CD14-positive monocyte (primary cell): ENCODE measurements at regions not wholly inside any gene's neighbourhood (a gene's known extent, or its start where the extent isn't known, plus 50 kb on each side); places are given as distances from the start of the nearest gene placed in this dataset.

Source experiments
- DNase-seq, 3 donors: peaks; one replicate each; pipeline ENCODE4 v3.0.0-alpha.2; 2011 to 2022
- H2AFZ ChIP-seq: 2 replicates; pipeline ENCODE4 v1.6.0; 2012; ENCODE audit warnings: mild to moderate bottlenecking, low read depth, low read length, inconsistent platforms; ENCODE audit not compliant: insufficient read depth, poor library complexity, severe bottlenecking
- H3K27ac ChIP-seq, 2 donors: 1 replicate in 1 of 2; 2 replicates in 1 of 2; pipeline ENCODE4 v1.5.1; 2012 to 2013; ENCODE audit warnings: low read length in 2 of 2, control low read depth in 1 of 2, inconsistent platforms in 1 of 2, low read depth in 1 of 2, mild to moderate bottlenecking in 1 of 2
- H3K27me3 ChIP-seq, 2 donors: one replicate each; pipeline versions ENCODE4 v1.6.0 to v1.6.1; 2011 to 2013; ENCODE audit warnings: low read length in 2 of 2; ENCODE audit not compliant: control insufficient read depth in 2 of 2, insufficient read depth in 2 of 2
- H3K36me3 ChIP-seq, 2 donors: replicated peaks in 1 of 2; 1 replicate in 1 of 2; 2 replicates in 1 of 2; pipeline versions ENCODE4 v1.5.1 to v1.6.1; 2012 to 2013; ENCODE audit warnings: low read length in 2 of 2, control low read depth in 1 of 2, inconsistent platforms in 1 of 2, mild to moderate bottlenecking in 1 of 2; ENCODE audit not compliant: insufficient read depth in 2 of 2, control insufficient read depth in 1 of 2
- H3K4me1 ChIP-seq, 2 donors: 1 replicate in 1 of 2; 2 replicates in 1 of 2; pipeline versions ENCODE4 v1.5.1 to v1.6.1; 2012 to 2013; ENCODE audit warnings: low read length in 2 of 2, control low read depth in 1 of 2, inconsistent platforms in 1 of 2, mild to moderate bottlenecking in 1 of 2, moderate library complexity in 1 of 2; ENCODE audit not compliant: insufficient read depth in 2 of 2, control insufficient read depth in 1 of 2
- H3K4me2 ChIP-seq: replicated peaks from 2 replicates; pipeline ENCODE3; 2012; ENCODE audit warnings: low read length, moderate library complexity, mild to moderate bottlenecking; ENCODE audit not compliant: poor library complexity, severe bottlenecking; ENCODE audit errors: extremely low read depth
- H3K4me3 ChIP-seq, 3 experiments: fragments of 200-600 bp in 1 of 3; sonication (generic) in 1 of 3; replicated peaks in 1 of 3; 1 replicate in 2 of 3; 2 replicates in 1 of 3; pipeline ENCODE4 v1.5.1; 2011 to 2013; ENCODE audit warnings: low read length in 3 of 3, mild to moderate bottlenecking in 3 of 3, control low read depth in 2 of 3, low read depth in 2 of 3, inconsistent platforms in 1 of 3, moderate library complexity in 1 of 3
- H3K79me2 ChIP-seq: 2 replicates; pipeline ENCODE4 v1.6.0; 2012; ENCODE audit warnings: mild to moderate bottlenecking, control low read depth, inconsistent platforms, low read length, moderate library complexity; ENCODE audit not compliant: insufficient read depth
- H3K9ac ChIP-seq: 2 replicates; pipeline ENCODE4 v1.6.0; 2017; ENCODE audit warnings: low read length, mild to moderate bottlenecking; ENCODE audit not compliant: insufficient read depth, poor library complexity, severe bottlenecking
- H3K9me3 ChIP-seq, 2 donors: replicated peaks in 1 of 2; 1 replicate in 1 of 2; 2 replicates in 1 of 2; pipeline versions ENCODE4 v1.5.1 to v1.6.1; 2012 to 2013; ENCODE audit warnings: low read length in 2 of 2, control low read depth in 1 of 2; ENCODE audit not compliant: control insufficient read depth in 1 of 2, insufficient read depth in 1 of 2
- H4K20me1 ChIP-seq: 2 replicates; pipeline ENCODE4 v1.6.0; 2012; ENCODE audit warnings: mild to moderate bottlenecking, low read length, control low read depth, moderate library complexity; ENCODE audit not compliant: insufficient read depth
- H3K27ac Mint-ChIP-seq, 7 donors: one replicate each; pipeline ENCODE4 v1.8.0; 2020; ENCODE audit warnings: mild to moderate bottlenecking in 7 of 7, mixed read lengths in 7 of 7, moderate library complexity in 6 of 7, inconsistent platforms in 2 of 7
- H3K27me3 Mint-ChIP-seq, 3 donors: one replicate each; pipeline ENCODE4 v1.8.0; 2021 to 2022; ENCODE audit warnings: low read depth in 3 of 3, mild to moderate bottlenecking in 3 of 3, mixed read lengths in 3 of 3, moderate library complexity in 3 of 3, inconsistent platforms in 1 of 3
- H3K36me3 Mint-ChIP-seq, 2 donors: one replicate each; pipeline ENCODE4 v1.8.0; 2020; ENCODE audit warnings: mixed read lengths in 2 of 2, inconsistent platforms in 1 of 2, mild to moderate bottlenecking in 1 of 2
- H3K4me1 Mint-ChIP-seq: one replicate; pipeline ENCODE4 v1.8.0; 2020; ENCODE audit warnings: mild to moderate bottlenecking, mixed read lengths
- H3K4me3 Mint-ChIP-seq, 2 donors: one replicate each; pipeline ENCODE4 v1.8.0; 2020; ENCODE audit warnings: mild to moderate bottlenecking in 2 of 2, mixed read lengths in 2 of 2, moderate library complexity in 1 of 2
- H3K9me3 Mint-ChIP-seq, 7 donors: one replicate each; pipeline ENCODE4 v1.8.0; 2020 to 2022; ENCODE audit warnings: mixed read lengths in 7 of 7, mild to moderate bottlenecking in 6 of 7, moderate library complexity in 6 of 7, inconsistent platforms in 2 of 7
- CTCF ChIP-seq: fragments of 200-600 bp; IDR thresholded peaks from one replicate; pipeline ENCODE4 v1.8.0; 2022; ENCODE audit warnings: antibody characterized with exemption, mild to moderate bottlenecking
- WGBS: methylation state at CpG from one replicate; pipeline ENCODE4 v1.1.5; 2013; ENCODE audit warnings: missing lambda C conversion rate; ENCODE audit not compliant: insufficient coverage; 5-methylcytosine and 5-hydroxymethylcytosine counted together
- intact Hi-C, 2 donors: fragments of 100-400 bp; cut with micrococcal nuclease; formaldehyde crosslinking; loops; one replicate each; pipeline versions ENCODE4 v1.15.0 to v1.15.1; 2023

GRCh38 chr22:26958378-26958777 lies 301.0 kb downstream of the MIAT start:
- H3K27me3 Mint-ChIP-seq = peaks cover 27 to 34% (median 28%) of the 10 kb centered on the region in 3 donors
- no peak overlapping the region for H3K27ac Mint-ChIP-seq
- DNase-seq = no peak
- Histone ChIP-seq H4K20me1 (no peaks in the 10 kb centered on the region), H3K4me2 (no peak overlapping the region), H3K4me1 (no peaks in the 10 kb centered on the region), H3K9me3 (peaks cover 0 to 1% of the 10 kb centered on the region in 2 donors), H3K9ac (no peak overlapping the region), H3K4me3 (no peak overlapping the region), H3K27me3 (peaks cover 17% of the 10 kb centered on the region in 2 donors), H2AFZ (no peak overlapping the region), H3K27ac (no peak overlapping the region), H3K36me3 (no peaks in the 10 kb centered on the region), H3K79me2 (no peaks in the 10 kb centered on the region)
- TF ChIP-seq CTCF = no peak
- no peaks in the 10 kb centered on the region for H3K9me3 Mint-ChIP-seq
- no peak overlapping the region for H3K4me3 Mint-ChIP-seq
- no peaks in the 10 kb centered on the region for H3K4me1 Mint-ChIP-seq
- no CpG with 5 or more reads among the region's 1 CpG for WGBS
- no peaks in the 10 kb centered on the region for H3K36me3 Mint-ChIP-seq
- intact Hi-C loops = no loop called here

- DNase-seq = no peak
- no peak overlapping the region for H3K27ac Mint-ChIP-seq
- no peak for TF ChIP-seq CTCF
- no peak overlapping the region for H3K4me3 Mint-ChIP-seq
- H3K27ac ChIP-seq = no peak overlapping the region
- H3K36me3 Mint-ChIP-seq = no peaks in the 10 kb centered on the region
- H3K4me2 ChIP-seq = no peak overlapping the region
- H3K4me3 ChIP-seq = no peak overlapping the region
- H3K9me3 Mint-ChIP-seq = peaks cover 0 to 6% (median 0%) of the 10 kb centered on the region in 7 donors
- no peaks in the 10 kb centered on the region for H3K79me2 ChIP-seq
- no peak overlapping the region for H3K9ac ChIP-seq
- no peaks in the 10 kb centered on the region for H3K4me1 ChIP-seq
- H3K27me3 Mint-ChIP-seq = peaks cover 4 to 10% (median 5%) of the 10 kb centered on the region in 3 donors
- H3K9me3 ChIP-seq = no peaks in the 10 kb centered on the region
- no peaks in the 10 kb centered on the region for H4K20me1 ChIP-seq
- 71% methylated on average over 1 of the region's 1 CpG for WGBS
- no peaks in the 10 kb centered on the region for H3K36me3 ChIP-seq
- intact Hi-C loops = no loop called here
- no peaks in the 10 kb centered on the region for H3K27me3 ChIP-seq
- H2AFZ ChIP-seq = no peak overlapping the region
- no peaks in the 10 kb centered on the region for H3K4me1 Mint-ChIP-seq
Observed at GRCh38 chr22:26964642-26965041, 307.3 kb downstream of the MIAT start.
